NOMO-1 treated with dmso at 0.1 percent for 144 hours (cell line): ENCODE measurements at regions not wholly inside any gene's neighbourhood (a gene's known extent, or its start where the extent isn't known, plus 50 kb on each side); places are given as distances from the start of the nearest gene placed in this dataset.

ENCODE experiments used
- DNase-seq: peaks from one replicate; lab custom pipeline; 2025; ENCODE audit not compliant: unreplicated experiment; lab: John Stamatoyannopoulos, UW

- no peak for DNase-seq
Observed at GRCh38 chr21:39029086-39029755, 154.0 kb downstream of the PSMG1 start.

- DNase-seq: no peak
Observed at GRCh38 chr21:39025198-39025597, 158.1 kb downstream of the PSMG1 start.

GRCh38 chr21:39024538-39024937 lies 158.7 kb downstream of the PSMG1 start:
- DNase-seq: no peak

GRCh38 chr21:39022863-39023693 lies 160.2 kb downstream of the PSMG1 start:
- no peak for DNase-seq

- DNase-seq: no peak
Observed at GRCh38 chr21:39022466-39022862, 160.8 kb downstream of the PSMG1 start.

GRCh38 chr21:39022035-39022434 lies 161.2 kb downstream of the PSMG1 start:
- no peak for DNase-seq

- no peak for DNase-seq
Observed at GRCh38 chr21:39021478-39021832, 161.8 kb downstream of the PSMG1 start.

GRCh38 chr21:39020751-39021477 lies 162.3 kb downstream of the PSMG1 start:
- no peak for DNase-seq

GRCh38 chr21:39018730-39019129 lies 164.5 kb downstream of the PSMG1 start:
- DNase-seq: no peak

- DNase-seq: peak; percentile 90
Observed at GRCh38 chr21:39016740-39017315, 166.4 kb downstream of the PSMG1 start.

- DNase-seq: peak; percentile 70
Observed at GRCh38 chr21:39014747-39015146, 168.5 kb downstream of the PSMG1 start.

GRCh38 chr21:39012326-39013230 lies 170.7 kb downstream of the PSMG1 start:
- DNase-seq: no peak

GRCh38 chr21:39011911-39012310 lies 171.3 kb downstream of the PSMG1 start:
- DNase-seq: no peak

GRCh38 chr21:39010629-39011404 lies 172.4 kb downstream of the PSMG1 start:
- no peak for DNase-seq

- no peak for DNase-seq
Observed at GRCh38 chr21:39009587-39010225, 173.5 kb downstream of the PSMG1 start.

GRCh38 chr21:39007985-39008384 lies 175.3 kb downstream of the PSMG1 start:
- DNase-seq: no peak

- no peak for DNase-seq
Observed at GRCh38 chr21:39007532-39007931, 175.7 kb downstream of the PSMG1 start.

- DNase-seq: peak; percentile 63
Observed at GRCh38 chr21:39006571-39007311, 176.5 kb downstream of the PSMG1 start.

GRCh38 chr21:39005502-39005787 lies 177.8 kb downstream of the PSMG1 start:
- no peak for DNase-seq
